ENCODE measurements at regions not wholly inside any gene's neighbourhood (a gene's known extent, or its start where the extent isn't known, plus 50 kb on each side); places are given as distances from the start of the nearest gene placed in this dataset.

- TF ChIP-seq CTCF (IDR thresholded peaks at IDR 0.05) (no peak), POLR2A (IDR thresholded peaks at IDR 0.05) (no peak)
Observed at GRCh38 chr9:89886281-89886700, 281.5 kb downstream of the GADD45G start.

Data from testis (tissue), 2 donors.